KMS-11 (cell line): ENCODE measurements at regions not wholly inside any gene's neighbourhood (a gene's known extent, or its start where the extent isn't known, plus 50 kb on each side); places are given as distances from the start of the nearest gene placed in this dataset.

Experiments
- H2AFZ ChIP-seq: fragments of 200-600 bp; sonication (generic); 2 replicates; pipeline ENCODE4 v1.6.1; 2016; ENCODE audit warnings: antibody characterized with exemption, mixed run types, low read depth
- H3K27ac ChIP-seq: fragments of 200-600 bp; sonication (generic); 2 replicates; pipeline ENCODE4 v1.6.1; 2016; ENCODE audit warnings: mild to moderate bottlenecking, mixed run types
- H3K27me3 ChIP-seq: fragments of 200-600 bp; sonication (generic); 2 replicates; pipeline ENCODE4 v1.6.1; 2017; ENCODE audit warnings: mild to moderate bottlenecking, low read depth, mixed run types, moderate library complexity; ENCODE audit not compliant: insufficient read depth
- H3K36me3 ChIP-seq: fragments of 200-600 bp; sonication (generic); 2 replicates; pipeline ENCODE4 v1.6.1; 2017; ENCODE audit warnings: mild to moderate bottlenecking, mixed run types; ENCODE audit not compliant: insufficient read depth
- H3K4me1 ChIP-seq: fragments of 200-600 bp; sonication (generic); 2 replicates; pipeline ENCODE4 v1.6.1; 2016; ENCODE audit warnings: mild to moderate bottlenecking, low read depth, mixed run types; ENCODE audit not compliant: poor library complexity, severe bottlenecking
- H3K4me2 ChIP-seq: fragments of 200-600 bp; sonication (generic); 2 replicates; pipeline ENCODE4 v1.7.0; 2016; ENCODE audit warnings: mild to moderate bottlenecking, mixed run types
- H3K4me3 ChIP-seq: fragments of 200-600 bp; sonication (generic); IDR thresholded peaks from 2 replicates; pipeline ENCODE4 v1.6.1; 2017; ENCODE audit warnings: low read depth, low read length, mixed read lengths; ENCODE audit not compliant: insufficient read depth
- H3K79me2 ChIP-seq: fragments of 200-600 bp; sonication (generic); 2 replicates; pipeline ENCODE4 v1.6.1; 2016; ENCODE audit warnings: low read depth, mixed run types; ENCODE audit not compliant: insufficient read depth
- H3K9ac ChIP-seq: fragments of 200-600 bp; sonication (generic); 2 replicates; pipeline ENCODE4 v1.6.1; 2016; ENCODE audit warnings: mild to moderate bottlenecking, mixed run types
- H4K20me1 ChIP-seq: fragments of 200-600 bp; sonication (generic); 2 replicates; pipeline ENCODE4 v1.6.1; 2016; ENCODE audit warnings: mild to moderate bottlenecking, mixed run types; ENCODE audit not compliant: insufficient read depth
- TF ChIP-seq, protein P1 (sequence below): fragments of 200-600 bp; sonication (generic); conservative IDR thresholded peaks from 2 replicates; pipeline ENCODE4 v1.6.1; 2017; ENCODE audit warnings: low read depth, mild to moderate bottlenecking, antibody characterized with exemption, low read length, moderate library complexity, mixed read lengths

DNA sequence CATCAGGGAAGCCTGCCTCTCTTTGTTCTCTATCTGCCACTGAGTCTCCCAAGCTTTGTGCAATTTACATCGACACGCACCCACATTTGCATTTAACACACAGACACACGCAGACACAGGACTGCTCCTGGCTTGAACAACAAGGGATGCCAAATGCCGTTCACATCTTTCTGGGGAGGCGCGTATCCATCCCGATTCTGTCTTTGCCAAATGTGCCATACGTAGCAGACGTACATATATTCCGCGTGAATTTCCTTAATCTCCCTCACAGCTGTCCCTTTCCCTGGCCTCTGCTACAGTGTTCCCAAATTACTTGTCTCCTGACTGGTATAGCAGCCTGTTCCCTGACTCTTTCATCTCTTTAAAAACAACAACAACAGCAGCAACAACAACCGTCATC is 409.5 kb downstream of the MIAT start:
- no peak overlapping the region for H2AFZ ChIP-seq
- peaks cover 14% of the 10 kb centered on the region; the same call in 1 of the 2 replicates for H3K27me3 ChIP-seq
- H3K4me3 ChIP-seq: no peak overlapping the region
- no peak overlapping the region for H3K9ac ChIP-seq
- no peak overlapping the region for H3K4me2 ChIP-seq
- H3K36me3 ChIP-seq: no peaks in the 10 kb centered on the region
- no peaks in the 10 kb centered on the region for H3K79me2 ChIP-seq
- TF ChIP-seq, protein P1, sequence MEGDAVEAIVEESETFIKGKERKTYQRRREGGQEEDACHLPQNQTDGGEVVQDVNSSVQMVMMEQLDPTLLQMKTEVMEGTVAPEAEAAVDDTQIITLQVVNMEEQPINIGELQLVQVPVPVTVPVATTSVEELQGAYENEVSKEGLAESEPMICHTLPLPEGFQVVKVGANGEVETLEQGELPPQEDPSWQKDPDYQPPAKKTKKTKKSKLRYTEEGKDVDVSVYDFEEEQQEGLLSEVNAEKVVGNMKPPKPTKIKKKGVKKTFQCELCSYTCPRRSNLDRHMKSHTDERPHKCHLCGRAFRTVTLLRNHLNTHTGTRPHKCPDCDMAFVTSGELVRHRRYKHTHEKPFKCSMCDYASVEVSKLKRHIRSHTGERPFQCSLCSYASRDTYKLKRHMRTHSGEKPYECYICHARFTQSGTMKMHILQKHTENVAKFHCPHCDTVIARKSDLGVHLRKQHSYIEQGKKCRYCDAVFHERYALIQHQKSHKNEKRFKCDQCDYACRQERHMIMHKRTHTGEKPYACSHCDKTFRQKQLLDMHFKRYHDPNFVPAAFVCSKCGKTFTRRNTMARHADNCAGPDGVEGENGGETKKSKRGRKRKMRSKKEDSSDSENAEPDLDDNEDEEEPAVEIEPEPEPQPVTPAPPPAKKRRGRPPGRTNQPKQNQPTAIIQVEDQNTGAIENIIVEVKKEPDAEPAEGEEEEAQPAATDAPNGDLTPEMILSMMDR: no peak
- no peaks in the 10 kb centered on the region for H4K20me1 ChIP-seq
- H3K27ac ChIP-seq: no peak overlapping the region
- no peaks in the 10 kb centered on the region for H3K4me1 ChIP-seq

DNA sequence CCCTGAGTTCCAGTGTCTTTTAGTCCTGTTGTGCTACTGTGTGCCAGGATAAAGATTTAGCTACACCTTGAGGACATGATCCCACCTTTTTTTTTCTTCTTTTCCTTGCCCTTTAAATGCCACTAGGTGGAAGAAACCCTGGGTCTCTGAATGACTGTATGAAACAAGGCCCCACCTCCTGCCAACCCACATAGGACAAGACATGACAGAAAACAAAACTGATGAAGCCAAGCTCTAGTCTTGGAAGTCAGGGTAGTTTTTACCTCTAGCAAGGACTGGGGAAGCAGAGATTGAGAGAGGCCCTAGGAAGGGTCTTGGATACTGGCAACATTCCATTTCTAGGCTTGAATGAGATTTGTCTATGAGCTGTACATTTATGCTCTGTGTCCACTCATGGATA is 410.7 kb downstream of the MIAT start:
- no peak overlapping the region for H3K4me3 ChIP-seq
- no peaks in the 10 kb centered on the region for H3K4me1 ChIP-seq
- no peaks in the 10 kb centered on the region for H3K36me3 ChIP-seq
- peaks cover 14% of the 10 kb centered on the region; the same call in 1 of the 2 replicates for H3K27me3 ChIP-seq
- no peaks in the 10 kb centered on the region for H3K79me2 ChIP-seq
- H3K27ac ChIP-seq: no peak overlapping the region
- H4K20me1 ChIP-seq: no peaks in the 10 kb centered on the region
- no peak overlapping the region for H2AFZ ChIP-seq
- no peak overlapping the region for H3K4me2 ChIP-seq
- no peak overlapping the region for H3K9ac ChIP-seq
- TF ChIP-seq, protein P1: no peak

DNA sequence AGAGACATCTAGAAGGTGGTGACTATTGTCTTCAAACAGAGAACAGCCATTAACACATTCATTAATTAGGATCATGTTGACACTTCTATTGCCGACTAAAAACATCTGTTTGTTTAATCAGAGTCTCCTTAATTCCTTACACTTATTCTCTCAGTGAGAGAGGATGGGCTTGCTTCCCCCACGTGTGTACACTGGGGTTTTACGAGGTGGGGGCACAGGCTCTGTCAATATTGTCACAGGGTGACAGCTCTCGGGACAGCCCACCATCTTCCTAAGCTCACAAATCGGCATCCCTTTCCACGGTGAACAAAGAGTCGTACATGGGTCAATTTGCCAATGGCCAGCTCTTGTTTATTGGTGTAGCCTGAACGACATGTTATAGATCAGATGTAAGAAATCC is 413.2 kb downstream of the MIAT start:
- H3K27ac ChIP-seq: no peak overlapping the region
- no peak overlapping the region for H2AFZ ChIP-seq
- H3K36me3 ChIP-seq: no peaks in the 10 kb centered on the region
- H4K20me1 ChIP-seq: no peaks in the 10 kb centered on the region
- H3K4me2 ChIP-seq: no peak overlapping the region
- H3K9ac ChIP-seq: no peak overlapping the region
- no peaks in the 10 kb centered on the region for H3K79me2 ChIP-seq
- no peaks in the 10 kb centered on the region for H3K4me1 ChIP-seq
- H3K4me3 ChIP-seq: no peak overlapping the region
- peaks cover 3% of the 10 kb centered on the region; the same call in 1 of the 2 replicates for H3K27me3 ChIP-seq
- TF ChIP-seq, protein P1: no peak

DNA sequence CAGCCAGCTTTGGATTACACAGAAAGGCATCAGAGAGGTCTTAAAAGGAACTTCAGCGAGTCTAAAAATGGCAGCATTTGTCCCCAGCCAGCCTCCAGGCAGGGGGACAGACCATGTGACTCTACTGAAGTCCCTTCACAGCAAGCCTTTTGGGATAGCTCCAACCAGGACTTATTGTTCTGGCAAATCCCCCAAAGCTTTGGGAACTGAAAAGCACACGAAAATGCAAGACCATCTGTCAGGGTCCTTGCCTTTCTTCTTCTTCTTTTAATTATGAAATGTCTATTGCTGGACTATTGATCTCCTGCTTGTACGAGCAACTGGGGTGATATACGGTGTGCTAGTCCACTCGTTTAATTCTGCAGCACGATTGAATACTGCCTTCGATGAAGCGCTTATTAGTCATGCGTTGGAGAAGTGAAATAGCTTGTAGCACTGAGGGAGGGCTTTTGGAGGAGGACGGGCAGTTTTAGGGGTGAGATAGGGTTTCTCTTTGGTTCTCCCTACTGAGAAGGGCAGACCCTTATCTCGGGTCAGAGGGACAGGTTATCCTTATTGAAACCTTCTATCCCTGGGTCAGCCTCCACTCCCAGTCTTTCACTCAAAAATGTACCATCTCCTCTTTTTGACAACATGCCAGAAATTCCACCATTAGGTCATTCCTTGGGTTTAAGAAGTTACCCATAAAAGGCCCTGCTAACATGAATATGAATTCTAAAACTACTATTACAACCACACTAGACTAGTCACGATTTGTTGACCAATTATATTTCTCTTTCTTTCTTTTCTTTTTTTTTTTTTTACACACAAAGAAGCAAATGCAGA is 416.4 kb downstream of the MIAT start:
- no peaks in the 10 kb centered on the region for H3K36me3 ChIP-seq
- no peaks in the 10 kb centered on the region for H3K4me1 ChIP-seq
- no peak overlapping the region for H2AFZ ChIP-seq
- TF ChIP-seq, protein P1: no peak
- no peak overlapping the region for H3K4me2 ChIP-seq
- H3K79me2 ChIP-seq: no peaks in the 10 kb centered on the region
- H3K9ac ChIP-seq: no peak overlapping the region
- H3K27ac ChIP-seq: no peak overlapping the region
- H3K4me3 ChIP-seq: no peak overlapping the region
- no peaks in the 10 kb centered on the region for H4K20me1 ChIP-seq
- H3K27me3 ChIP-seq: peaks cover 3% of the 10 kb centered on the region; the same call in 1 of the 2 replicates
